GM12892 (cell line): ENCODE measurements at regions not wholly inside any gene's neighbourhood (a gene's known extent, or its start where the extent isn't known, plus 50 kb on each side); places are given as distances from the start of the nearest gene placed in this dataset.
"Not testable (repeated sequence)": the region's sequence is repeated elsewhere in the genome, so short reads cannot be mapped to it uniquely, and the experiment has no call there.

Experiments used
- POLR2A ChIP-seq: IDR thresholded peaks from 2 replicates; pipeline ENCODE4 v1.6.1; 2011; ENCODE audit warnings: low read depth, low read length, control low read depth
- TAF1 ChIP-seq: IDR thresholded peaks from 2 replicates; pipeline ENCODE4 v1.6.1; 2011; ENCODE audit warnings: low read depth, mild to moderate bottlenecking, control low read depth, low read length, borderline replicate concordance

DNA sequence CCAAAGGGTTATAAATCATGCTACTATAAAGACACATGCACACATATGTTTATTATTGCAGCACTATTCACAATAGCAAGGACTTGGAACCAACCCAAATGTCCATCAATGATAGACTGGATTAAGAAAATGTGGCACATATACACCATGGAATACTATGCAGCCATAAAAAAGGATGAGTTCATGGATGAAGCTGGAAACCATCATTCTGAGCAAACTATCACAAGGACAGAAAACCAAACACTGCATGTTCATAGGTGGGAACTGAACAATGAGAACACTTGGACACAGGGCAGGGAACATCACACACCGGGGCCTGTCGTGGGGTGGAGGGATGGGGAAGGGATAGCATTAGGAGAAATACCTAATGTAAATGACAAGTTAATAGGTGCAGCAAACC lies 322.1 kb downstream of the RPLP1 start:
- not testable (repeated sequence) for TF ChIP-seq POLR2A, TAF1
